PFSK-1 (cell line): ENCODE measurements at regions not wholly inside any gene's neighbourhood (a gene's known extent, or its start where the extent isn't known, plus 50 kb on each side); places are given as distances from the start of the nearest gene placed in this dataset.

ENCODE experiments used
- POLR2AphosphoS5 ChIP-seq: IDR thresholded peaks from 2 replicates; pipeline ENCODE4 v1.6.1; 2012; ENCODE audit warnings: low read depth, mild to moderate bottlenecking, control low read depth, low read length, moderate library complexity
- SIN3A ChIP-seq: IDR thresholded peaks from 2 replicates; pipeline ENCODE4 v1.6.1; 2012; ENCODE audit warnings: mild to moderate bottlenecking, low read length, moderate library complexity, borderline replicate concordance; ENCODE audit not compliant: insufficient read depth
- TAF1 ChIP-seq: IDR thresholded peaks from 2 replicates; pipeline ENCODE4 v1.6.1; 2012; ENCODE audit warnings: low read length, control low read depth, borderline replicate concordance; ENCODE audit not compliant: insufficient read depth
- TF ChIP-seq, protein P1 (sequence below), 2 experiments: IDR thresholded peaks; 2 replicates each; pipeline versions ENCODE4 v1.6.1 to v1.8.0; 2011 to 2012; ENCODE audit warnings: low read depth in 2 of 2, low read length in 2 of 2, control low read depth in 1 of 2, inconsistent platforms in 1 of 2, mild to moderate bottlenecking in 1 of 2, moderate library complexity in 1 of 2; ENCODE audit not compliant: insufficient read depth in 1 of 2

GRCh38 chr10:130905921-130906320, 405.6 kb downstream of the TCERG1L start:
- no peak for TF ChIP-seq POLR2AphosphoS5
- TF ChIP-seq SIN3A, result no peak
- TF ChIP-seq, protein P1, sequence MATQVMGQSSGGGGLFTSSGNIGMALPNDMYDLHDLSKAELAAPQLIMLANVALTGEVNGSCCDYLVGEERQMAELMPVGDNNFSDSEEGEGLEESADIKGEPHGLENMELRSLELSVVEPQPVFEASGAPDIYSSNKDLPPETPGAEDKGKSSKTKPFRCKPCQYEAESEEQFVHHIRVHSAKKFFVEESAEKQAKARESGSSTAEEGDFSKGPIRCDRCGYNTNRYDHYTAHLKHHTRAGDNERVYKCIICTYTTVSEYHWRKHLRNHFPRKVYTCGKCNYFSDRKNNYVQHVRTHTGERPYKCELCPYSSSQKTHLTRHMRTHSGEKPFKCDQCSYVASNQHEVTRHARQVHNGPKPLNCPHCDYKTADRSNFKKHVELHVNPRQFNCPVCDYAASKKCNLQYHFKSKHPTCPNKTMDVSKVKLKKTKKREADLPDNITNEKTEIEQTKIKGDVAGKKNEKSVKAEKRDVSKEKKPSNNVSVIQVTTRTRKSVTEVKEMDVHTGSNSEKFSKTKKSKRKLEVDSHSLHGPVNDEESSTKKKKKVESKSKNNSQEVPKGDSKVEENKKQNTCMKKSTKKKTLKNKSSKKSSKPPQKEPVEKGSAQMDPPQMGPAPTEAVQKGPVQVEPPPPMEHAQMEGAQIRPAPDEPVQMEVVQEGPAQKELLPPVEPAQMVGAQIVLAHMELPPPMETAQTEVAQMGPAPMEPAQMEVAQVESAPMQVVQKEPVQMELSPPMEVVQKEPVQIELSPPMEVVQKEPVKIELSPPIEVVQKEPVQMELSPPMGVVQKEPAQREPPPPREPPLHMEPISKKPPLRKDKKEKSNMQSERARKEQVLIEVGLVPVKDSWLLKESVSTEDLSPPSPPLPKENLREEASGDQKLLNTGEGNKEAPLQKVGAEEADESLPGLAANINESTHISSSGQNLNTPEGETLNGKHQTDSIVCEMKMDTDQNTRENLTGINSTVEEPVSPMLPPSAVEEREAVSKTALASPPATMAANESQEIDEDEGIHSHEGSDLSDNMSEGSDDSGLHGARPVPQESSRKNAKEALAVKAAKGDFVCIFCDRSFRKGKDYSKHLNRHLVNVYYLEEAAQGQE (IDR thresholded peaks at IDR 0.05; ENCODE audit: insufficient read depth in 1 of 2, low read depth in 2 of 2, low read length in 2 of 2), result no peak
- no peak for TF ChIP-seq TAF1
